ENCODE measurements at regions not wholly inside any gene's neighbourhood (a gene's known extent, or its start where the extent isn't known, plus 50 kb on each side); places are given as distances from the start of the nearest gene placed in this dataset.
"Not testable (repeated sequence)": the region's sequence is repeated elsewhere in the genome, so short reads cannot be mapped to it uniquely, and the experiment has no call there.

DNA sequence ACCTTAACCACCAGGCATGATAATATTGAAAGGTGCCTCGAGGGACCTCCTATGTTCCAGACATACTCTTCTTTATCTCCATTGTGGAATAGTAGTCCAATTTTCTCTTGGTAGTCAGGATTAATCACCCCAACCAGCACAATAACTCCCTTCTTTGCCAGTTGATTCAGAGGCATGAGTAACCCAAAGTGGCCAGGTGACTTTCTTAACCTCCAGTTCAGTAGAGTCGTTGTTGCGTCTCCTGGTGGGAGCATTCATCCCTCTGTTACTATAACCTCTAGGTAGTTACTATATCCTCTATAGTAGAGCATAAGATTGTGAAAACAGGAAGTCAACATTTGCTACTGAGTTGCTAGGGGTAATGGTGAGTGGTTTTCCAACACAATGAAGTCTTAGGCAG is 842.6 kb downstream of the SPATA31A7 start:
- DNase-seq; H3K4me3 ChIP-seq (ENCODE audit: low read length in 3 of 3); H3K4me1 ChIP-seq (ENCODE audit: control insufficient read depth in 2 of 3, insufficient read depth in 2 of 3, low read depth in 1 of 3, low read length in 3 of 3); intact Hi-C loops (cut with DNase I); FAIRE-seq; H3K9me3 ChIP-seq (ENCODE audit: control insufficient read depth in 2 of 3, insufficient read depth in 1 of 3, low read length in 3 of 3); H3K27me3 ChIP-seq (ENCODE audit: control insufficient read depth, insufficient read depth, low read length); H3K27ac ChIP-seq (ENCODE audit: low read depth in 2 of 2, low read length in 2 of 2); H3K9ac ChIP-seq (ENCODE audit: low read length in 3 of 3); H3K36me3 ChIP-seq (ENCODE audit: control insufficient read depth in 2 of 3, insufficient read depth in 3 of 3, low read length in 3 of 3): not testable (repeated sequence)

DNA sequence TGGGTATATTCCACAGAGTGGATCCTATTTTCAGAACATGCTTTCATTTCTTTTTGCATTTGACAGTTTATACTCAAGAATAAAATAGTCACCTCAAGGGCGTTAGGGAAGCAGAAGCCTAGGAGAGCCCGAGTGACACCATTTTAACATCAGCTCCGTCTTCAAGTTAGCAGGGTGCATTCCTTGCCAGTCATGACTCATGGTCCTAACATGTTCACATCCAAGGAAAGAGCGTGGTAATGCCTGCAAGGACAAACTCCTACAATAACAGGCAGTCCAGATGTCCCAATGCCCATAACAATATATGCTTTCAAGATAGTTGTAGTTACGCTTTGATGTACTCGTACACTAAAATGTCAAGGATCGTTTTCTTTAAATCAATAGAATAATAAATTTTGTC is 848.4 kb downstream of the SPATA31A7 start:
- DNase-seq; intact Hi-C loops (cut with DNase I); H3K27me3 ChIP-seq (ENCODE audit: control insufficient read depth, insufficient read depth, low read length); H3K4me3 ChIP-seq (ENCODE audit: low read length in 3 of 3); FAIRE-seq; H3K36me3 ChIP-seq (ENCODE audit: control insufficient read depth in 2 of 3, insufficient read depth in 3 of 3, low read length in 3 of 3); H3K9ac ChIP-seq (ENCODE audit: low read length in 3 of 3); H3K4me1 ChIP-seq (ENCODE audit: control insufficient read depth in 2 of 3, insufficient read depth in 2 of 3, low read depth in 1 of 3, low read length in 3 of 3); H3K27ac ChIP-seq (ENCODE audit: low read depth in 2 of 2, low read length in 2 of 2); H3K9me3 ChIP-seq (ENCODE audit: control insufficient read depth in 2 of 3, insufficient read depth in 1 of 3, low read length in 3 of 3): not testable (repeated sequence)

DNA sequence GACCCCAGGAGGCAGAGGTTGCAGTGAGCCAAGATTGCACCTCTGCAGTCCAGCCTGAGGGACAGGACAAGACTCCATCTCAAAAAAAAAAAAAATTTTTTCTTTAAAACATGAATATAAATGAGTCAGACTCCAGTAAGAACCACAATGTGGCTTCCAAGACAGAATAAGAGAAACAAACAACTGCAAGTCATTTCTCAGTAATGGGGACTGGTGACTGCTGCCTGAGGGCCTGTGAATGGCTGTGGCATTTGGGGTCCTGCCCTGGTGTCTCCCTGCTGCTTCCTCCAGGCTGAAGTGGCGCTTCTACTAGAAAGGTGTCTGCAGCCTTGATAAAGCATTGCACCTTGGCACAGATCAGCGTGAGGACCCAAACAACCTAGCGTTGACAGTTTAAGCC is 868.3 kb downstream of the SPATA31A7 start:
- H3K4me3 ChIP-seq (ENCODE audit: low read length in 3 of 3); H3K27me3 ChIP-seq (ENCODE audit: control insufficient read depth, insufficient read depth, low read length); H3K4me1 ChIP-seq (ENCODE audit: control insufficient read depth in 2 of 3, insufficient read depth in 2 of 3, low read depth in 1 of 3, low read length in 3 of 3); H3K27ac ChIP-seq (ENCODE audit: low read depth in 2 of 2, low read length in 2 of 2); H3K9me3 ChIP-seq (ENCODE audit: control insufficient read depth in 2 of 3, insufficient read depth in 1 of 3, low read length in 3 of 3); FAIRE-seq; H3K9ac ChIP-seq (ENCODE audit: low read length in 3 of 3); H3K36me3 ChIP-seq (ENCODE audit: control insufficient read depth in 2 of 3, insufficient read depth in 3 of 3, low read length in 3 of 3); intact Hi-C loops (cut with DNase I); DNase-seq: not testable (repeated sequence)

DNA sequence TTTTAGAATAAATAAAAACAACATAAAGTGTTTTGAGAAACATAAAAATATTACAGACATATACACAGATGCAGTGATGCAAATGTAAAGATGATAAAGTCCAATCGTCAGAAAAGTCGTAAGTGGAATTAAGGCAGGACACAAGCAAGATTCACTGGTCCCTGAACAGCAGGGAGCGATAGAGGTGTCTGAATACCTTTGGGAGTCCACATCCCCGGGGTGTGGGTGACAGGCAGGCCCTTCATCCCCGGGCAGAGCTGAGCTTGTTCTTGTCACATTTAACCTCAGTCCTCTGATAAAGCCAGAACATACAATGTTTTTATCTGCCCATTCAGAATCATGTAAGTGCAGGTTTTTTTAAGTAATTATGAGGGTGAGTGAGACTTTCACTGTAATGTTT is 881.2 kb downstream of the SPATA31A7 start:
- H3K9me3 ChIP-seq (ENCODE audit: control insufficient read depth in 2 of 3, insufficient read depth in 1 of 3, low read length in 3 of 3); H3K36me3 ChIP-seq (ENCODE audit: control insufficient read depth in 2 of 3, insufficient read depth in 3 of 3, low read length in 3 of 3); intact Hi-C loops (cut with DNase I); DNase-seq; H3K27ac ChIP-seq (ENCODE audit: low read depth in 2 of 2, low read length in 2 of 2); FAIRE-seq; H3K4me3 ChIP-seq (ENCODE audit: low read length in 3 of 3); H3K9ac ChIP-seq (ENCODE audit: low read length in 3 of 3); H3K4me1 ChIP-seq (ENCODE audit: control insufficient read depth in 2 of 3, insufficient read depth in 2 of 3, low read depth in 1 of 3, low read length in 3 of 3); H3K27me3 ChIP-seq (ENCODE audit: control insufficient read depth, insufficient read depth, low read length): not testable (repeated sequence)

GRCh38 chr9:62073401-62073800 is 883.6 kb downstream of the SPATA31A7 start:
- H3K36me3 ChIP-seq (ENCODE audit: control insufficient read depth in 2 of 3, insufficient read depth in 3 of 3, low read length in 3 of 3); H3K4me1 ChIP-seq (ENCODE audit: control insufficient read depth in 2 of 3, insufficient read depth in 2 of 3, low read depth in 1 of 3, low read length in 3 of 3); H3K27ac ChIP-seq (ENCODE audit: low read depth in 2 of 2, low read length in 2 of 2); H3K4me3 ChIP-seq (ENCODE audit: low read length in 3 of 3); FAIRE-seq; DNase-seq; H3K9me3 ChIP-seq (ENCODE audit: control insufficient read depth in 2 of 3, insufficient read depth in 1 of 3, low read length in 3 of 3); H3K9ac ChIP-seq (ENCODE audit: low read length in 3 of 3); H3K27me3 ChIP-seq (ENCODE audit: control insufficient read depth, insufficient read depth, low read length); intact Hi-C loops (cut with DNase I): not testable (repeated sequence)

DNA sequence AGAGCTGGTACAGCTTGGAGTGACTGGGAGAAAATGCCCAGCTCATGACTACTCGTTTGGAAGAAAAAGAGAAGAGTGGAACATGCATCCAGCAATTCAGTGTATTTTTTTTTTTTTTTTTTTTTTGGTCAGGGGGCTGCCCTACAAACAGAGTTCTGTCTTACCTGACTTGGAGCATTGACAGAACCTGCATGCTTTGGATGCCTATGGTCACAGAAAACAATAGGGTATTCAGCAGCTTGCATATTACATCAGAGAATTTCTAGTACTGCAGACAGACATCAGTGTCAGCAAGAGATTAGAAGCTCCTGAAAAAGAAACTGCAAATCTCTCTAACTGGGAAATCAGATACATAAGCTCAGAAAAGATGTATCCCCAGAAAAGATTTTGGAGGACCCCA is 894.4 kb downstream of the SPATA31A7 start:
- FAIRE-seq; H3K9me3 ChIP-seq (ENCODE audit: control insufficient read depth in 2 of 3, insufficient read depth in 1 of 3, low read length in 3 of 3); intact Hi-C loops (cut with DNase I); H3K9ac ChIP-seq (ENCODE audit: low read length in 3 of 3); H3K36me3 ChIP-seq (ENCODE audit: control insufficient read depth in 2 of 3, insufficient read depth in 3 of 3, low read length in 3 of 3); H3K27ac ChIP-seq (ENCODE audit: low read depth in 2 of 2, low read length in 2 of 2); H3K4me1 ChIP-seq (ENCODE audit: control insufficient read depth in 2 of 3, insufficient read depth in 2 of 3, low read depth in 1 of 3, low read length in 3 of 3); H3K27me3 ChIP-seq (ENCODE audit: control insufficient read depth, insufficient read depth, low read length); H3K4me3 ChIP-seq (ENCODE audit: low read length in 3 of 3); DNase-seq: not testable (repeated sequence)

DNA sequence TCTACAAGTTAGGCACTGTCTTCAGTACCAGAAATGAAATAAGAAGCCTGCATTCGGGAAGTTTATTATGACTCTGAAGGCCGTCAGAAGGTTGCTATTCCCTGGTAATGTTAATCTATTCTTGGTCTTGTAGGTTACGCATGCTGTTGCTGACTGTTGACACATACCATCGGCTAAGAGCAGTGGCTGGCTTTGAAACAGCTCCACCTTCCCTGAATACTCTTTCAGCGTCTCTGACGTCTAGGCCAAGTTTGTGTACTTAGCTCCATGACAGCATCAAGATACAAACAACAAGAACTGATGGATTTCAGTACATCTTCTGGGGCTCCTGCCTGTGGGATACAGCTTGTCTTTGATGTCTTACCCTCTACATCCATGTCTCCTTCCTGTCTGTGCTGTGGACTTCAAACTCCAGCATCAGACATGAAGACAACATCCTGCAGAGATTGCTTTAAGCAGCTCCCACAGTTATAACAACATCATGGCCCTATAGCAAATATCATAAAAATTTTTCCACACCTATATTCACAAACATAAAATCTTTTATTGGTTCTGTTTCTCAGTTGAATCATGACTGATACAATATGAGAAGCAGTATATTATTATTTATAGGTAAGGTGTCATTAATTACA is 906.0 kb downstream of the SPATA31A7 start:
- H3K27ac ChIP-seq (ENCODE audit: low read depth in 2 of 2, low read length in 2 of 2); intact Hi-C loops (cut with DNase I); H3K27me3 ChIP-seq (ENCODE audit: control insufficient read depth, insufficient read depth, low read length); H3K9me3 ChIP-seq (ENCODE audit: control insufficient read depth in 2 of 3, insufficient read depth in 1 of 3, low read length in 3 of 3); H3K4me3 ChIP-seq (ENCODE audit: low read length in 3 of 3); DNase-seq; H3K36me3 ChIP-seq (ENCODE audit: control insufficient read depth in 2 of 3, insufficient read depth in 3 of 3, low read length in 3 of 3); H3K4me1 ChIP-seq (ENCODE audit: control insufficient read depth in 2 of 3, insufficient read depth in 2 of 3, low read depth in 1 of 3, low read length in 3 of 3); H3K9ac ChIP-seq (ENCODE audit: low read length in 3 of 3); FAIRE-seq: not testable (repeated sequence)

GRCh38 chr9:62110486-62110885 is 920.6 kb downstream of the SPATA31A7 start:
- H3K27ac ChIP-seq (ENCODE audit: low read depth in 2 of 2, low read length in 2 of 2); H3K9me3 ChIP-seq (ENCODE audit: control insufficient read depth in 2 of 3, insufficient read depth in 1 of 3, low read length in 3 of 3); H3K27me3 ChIP-seq (ENCODE audit: control insufficient read depth, insufficient read depth, low read length); FAIRE-seq; H3K36me3 ChIP-seq (ENCODE audit: control insufficient read depth in 2 of 3, insufficient read depth in 3 of 3, low read length in 3 of 3); H3K9ac ChIP-seq (ENCODE audit: low read length in 3 of 3); H3K4me1 ChIP-seq (ENCODE audit: control insufficient read depth in 2 of 3, insufficient read depth in 2 of 3, low read depth in 1 of 3, low read length in 3 of 3); H3K4me3 ChIP-seq (ENCODE audit: low read length in 3 of 3); intact Hi-C loops (cut with DNase I); DNase-seq: not testable (repeated sequence)
